ENCODE measurements at regions not wholly inside any gene's neighbourhood (a gene's known extent, or its start where the extent isn't known, plus 50 kb on each side); places are given as distances from the start of the nearest gene placed in this dataset.

GRCh38 chr22:48327721-48328120, 1500.0 kb downstream of the BRD1 start:
- DNase-seq = no peak

GRCh38 chr22:48323746-48324145, 1503.9 kb downstream of the BRD1 start:
- DNase-seq = no peak

GRCh38 chr22:48322907-48323306, 1504.8 kb downstream of the BRD1 start:
- no peak for DNase-seq

- DNase-seq = no peak
Measured at GRCh38 chr22:48321986-48322545, 1505.6 kb downstream of the BRD1 start.

- DNase-seq = no peak
Measured at GRCh38 chr22:48320683-48321451, 1506.8 kb downstream of the BRD1 start.

GRCh38 chr22:48320048-48320682, 1507.5 kb downstream of the BRD1 start:
- DNase-seq = no peak

- no peak for DNase-seq
Measured at GRCh38 chr22:48319321-48320047, 1508.2 kb downstream of the BRD1 start.

GRCh38 chr22:48318575-48319320, 1508.9 kb downstream of the BRD1 start:
- DNase-seq = no peak

- no peak for DNase-seq
Measured at GRCh38 chr22:48318173-48318572, 1509.5 kb downstream of the BRD1 start.

- no peak for DNase-seq
Measured at GRCh38 chr22:48316257-48317250, 1511.1 kb downstream of the BRD1 start.

- DNase-seq = peak in 1 of 56 donors; percentile 6
Measured at GRCh38 chr22:48315439-48316256, 1512.0 kb downstream of the BRD1 start.

- no peak for DNase-seq
Measured at GRCh38 chr22:48314073-48314472, 1513.6 kb downstream of the BRD1 start.

- DNase-seq = no peak
Measured at GRCh38 chr22:48313175-48313830, 1514.4 kb downstream of the BRD1 start.

- no peak for DNase-seq
Measured at GRCh38 chr22:48310740-48311139, 1516.9 kb downstream of the BRD1 start.

GRCh38 chr22:48310289-48310688, 1517.4 kb downstream of the BRD1 start:
- no peak for DNase-seq

GRCh38 chr22:48309836-48310235, 1517.8 kb downstream of the BRD1 start:
- no peak for DNase-seq

- no peak for DNase-seq
Measured at GRCh38 chr22:48309115-48309705, 1518.5 kb downstream of the BRD1 start.

GRCh38 chr22:48307931-48308330, 1519.7 kb downstream of the BRD1 start:
- no peak for DNase-seq
